GM23338 (cell line): ENCODE measurements at regions not wholly inside any gene's neighbourhood (a gene's known extent, or its start where the extent isn't known, plus 50 kb on each side); places are given as distances from the start of the nearest gene placed in this dataset.

Experiments
- CREB1 ChIP-seq: fragments of 250-450 bp; sonication (Bioruptor Pico); IDR thresholded peaks from 2 replicates; pipeline ENCODE4 v1.5.0; 2020; ENCODE audit warnings: low read depth, mild to moderate bottlenecking, moderate library complexity
- EZH2 ChIP-seq: fragments of 200-600 bp; sonication (generic); IDR thresholded peaks from one replicate; pipeline ENCODE4 v1.8.0; 2017; ENCODE audit warnings: antibody characterized with exemption, mild to moderate bottlenecking, low read depth; ENCODE audit not compliant: unreplicated experiment
- EZH2phosphoT487 ChIP-seq: fragments of 200-600 bp; sonication (generic); IDR thresholded peaks from one replicate; pipeline ENCODE4 v1.8.1; 2018; ENCODE audit warnings: antibody characterized with exemption; ENCODE audit not compliant: unreplicated experiment
- JUNB ChIP-seq: IDR thresholded peaks from one replicate; pipeline ENCODE4 v1.6.1; 2016; ENCODE audit warnings: antibody characterized with exemption; ENCODE audit not compliant: unreplicated experiment
- POLR2AphosphoS5 ChIP-seq: IDR thresholded peaks from 2 replicates; pipeline ENCODE4 v1.6.1; 2016; ENCODE audit warnings: antibody characterized with exemption, low read depth
- ZNF331 ChIP-seq: fragments of 250-450 bp; sonication (Bioruptor Pico); IDR thresholded peaks from 2 replicates; pipeline ENCODE4 v1.5.0; 2020; ENCODE audit warnings: low read depth, mild to moderate bottlenecking, moderate library complexity
- TF ChIP-seq, protein P1 (sequence below), 2 experiments: fragments of 200-600 bp in 1 of 2; sonication (generic) in 1 of 2; conservative IDR thresholded peaks; 2 replicates each; pipeline versions ENCODE4 v1.5.1 to v1.6.1; 2016 to 2017; ENCODE audit warnings: antibody characterized with exemption in 2 of 2, low read depth in 2 of 2, mild to moderate bottlenecking in 2 of 2, moderate library complexity in 1 of 2
- TF ChIP-seq, protein P2 (sequence below): IDR thresholded peaks from one replicate; pipeline ENCODE4 v1.6.1; 2018; ENCODE audit warnings: antibody characterized with exemption; ENCODE audit not compliant: unreplicated experiment

DNA sequence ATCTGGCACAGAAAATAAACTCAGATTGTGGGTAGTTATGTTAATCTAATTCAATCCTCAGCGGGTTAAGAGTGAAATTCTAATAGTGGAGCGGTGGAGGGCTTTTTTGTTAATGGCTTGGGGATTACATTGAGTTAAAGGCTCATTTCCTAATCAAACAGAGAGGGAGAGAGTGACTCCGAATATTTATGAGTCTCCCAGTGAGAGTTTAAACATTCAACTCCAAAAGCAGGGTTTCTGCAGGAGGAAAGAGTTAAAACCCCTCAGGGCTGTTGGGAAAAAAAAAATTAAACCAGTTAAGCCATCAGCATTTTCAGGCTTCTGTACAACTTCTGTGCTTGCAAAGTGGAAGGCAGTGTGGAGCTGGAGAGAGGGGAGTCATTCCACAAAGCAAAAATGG lies 62.1 kb upstream of the ESRRB start:
- TF ChIP-seq, protein P1, sequence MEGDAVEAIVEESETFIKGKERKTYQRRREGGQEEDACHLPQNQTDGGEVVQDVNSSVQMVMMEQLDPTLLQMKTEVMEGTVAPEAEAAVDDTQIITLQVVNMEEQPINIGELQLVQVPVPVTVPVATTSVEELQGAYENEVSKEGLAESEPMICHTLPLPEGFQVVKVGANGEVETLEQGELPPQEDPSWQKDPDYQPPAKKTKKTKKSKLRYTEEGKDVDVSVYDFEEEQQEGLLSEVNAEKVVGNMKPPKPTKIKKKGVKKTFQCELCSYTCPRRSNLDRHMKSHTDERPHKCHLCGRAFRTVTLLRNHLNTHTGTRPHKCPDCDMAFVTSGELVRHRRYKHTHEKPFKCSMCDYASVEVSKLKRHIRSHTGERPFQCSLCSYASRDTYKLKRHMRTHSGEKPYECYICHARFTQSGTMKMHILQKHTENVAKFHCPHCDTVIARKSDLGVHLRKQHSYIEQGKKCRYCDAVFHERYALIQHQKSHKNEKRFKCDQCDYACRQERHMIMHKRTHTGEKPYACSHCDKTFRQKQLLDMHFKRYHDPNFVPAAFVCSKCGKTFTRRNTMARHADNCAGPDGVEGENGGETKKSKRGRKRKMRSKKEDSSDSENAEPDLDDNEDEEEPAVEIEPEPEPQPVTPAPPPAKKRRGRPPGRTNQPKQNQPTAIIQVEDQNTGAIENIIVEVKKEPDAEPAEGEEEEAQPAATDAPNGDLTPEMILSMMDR (conservative IDR thresholded peaks at IDR 0.05; ENCODE audit: low read depth in 2 of 2), result no peak
- TF ChIP-seq CREB1 (no peak), POLR2AphosphoS5 (no peak), EZH2phosphoT487 (no peak), JUNB (no peak), EZH2 (no peak), ZNF331 (no peak)
- TF ChIP-seq, protein P2, sequence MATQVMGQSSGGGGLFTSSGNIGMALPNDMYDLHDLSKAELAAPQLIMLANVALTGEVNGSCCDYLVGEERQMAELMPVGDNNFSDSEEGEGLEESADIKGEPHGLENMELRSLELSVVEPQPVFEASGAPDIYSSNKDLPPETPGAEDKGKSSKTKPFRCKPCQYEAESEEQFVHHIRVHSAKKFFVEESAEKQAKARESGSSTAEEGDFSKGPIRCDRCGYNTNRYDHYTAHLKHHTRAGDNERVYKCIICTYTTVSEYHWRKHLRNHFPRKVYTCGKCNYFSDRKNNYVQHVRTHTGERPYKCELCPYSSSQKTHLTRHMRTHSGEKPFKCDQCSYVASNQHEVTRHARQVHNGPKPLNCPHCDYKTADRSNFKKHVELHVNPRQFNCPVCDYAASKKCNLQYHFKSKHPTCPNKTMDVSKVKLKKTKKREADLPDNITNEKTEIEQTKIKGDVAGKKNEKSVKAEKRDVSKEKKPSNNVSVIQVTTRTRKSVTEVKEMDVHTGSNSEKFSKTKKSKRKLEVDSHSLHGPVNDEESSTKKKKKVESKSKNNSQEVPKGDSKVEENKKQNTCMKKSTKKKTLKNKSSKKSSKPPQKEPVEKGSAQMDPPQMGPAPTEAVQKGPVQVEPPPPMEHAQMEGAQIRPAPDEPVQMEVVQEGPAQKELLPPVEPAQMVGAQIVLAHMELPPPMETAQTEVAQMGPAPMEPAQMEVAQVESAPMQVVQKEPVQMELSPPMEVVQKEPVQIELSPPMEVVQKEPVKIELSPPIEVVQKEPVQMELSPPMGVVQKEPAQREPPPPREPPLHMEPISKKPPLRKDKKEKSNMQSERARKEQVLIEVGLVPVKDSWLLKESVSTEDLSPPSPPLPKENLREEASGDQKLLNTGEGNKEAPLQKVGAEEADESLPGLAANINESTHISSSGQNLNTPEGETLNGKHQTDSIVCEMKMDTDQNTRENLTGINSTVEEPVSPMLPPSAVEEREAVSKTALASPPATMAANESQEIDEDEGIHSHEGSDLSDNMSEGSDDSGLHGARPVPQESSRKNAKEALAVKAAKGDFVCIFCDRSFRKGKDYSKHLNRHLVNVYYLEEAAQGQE, result no peak
